SK-N-SH treated with all-trans-retinoic acid at 6 μM for 48 hours (cell line): ENCODE measurements at regions not wholly inside any gene's neighbourhood (a gene's known extent, or its start where the extent isn't known, plus 50 kb on each side); places are given as distances from the start of the nearest gene placed in this dataset.
A peak's percentile ranks its signal among the peaks of the same experiment; 100 is the strongest.

Source experiments
- ATAC-seq: fragments of 200-7000 bp; cut with Tn5 transposase; 3 replicates; pipeline ENCODE4 v1.9.1; 2020; ENCODE audit warnings: mild to moderate bottlenecking, moderate library complexity
- ARNTL ChIP-seq: fragments of 450-650 bp; formaldehyde crosslinking; IDR thresholded peaks from 2 replicates; pipeline ENCODE4 v1.5.0; 2020; ENCODE audit warnings: low read depth, mild to moderate bottlenecking, moderate library complexity, borderline replicate concordance
- BACH2 ChIP-seq: fragments of 250-450 bp; sonication (Bioruptor Pico); IDR thresholded peaks from 2 replicates; pipeline ENCODE4 v1.9.0; 2021; ENCODE audit warnings: mild to moderate bottlenecking, borderline replicate concordance
- CSDC2 ChIP-seq: fragments of 250-450 bp; sonication (Bioruptor Pico); IDR thresholded peaks from 2 replicates; pipeline ENCODE4 v1.5.0; 2020; ENCODE audit warnings: mild to moderate bottlenecking, moderate library complexity
- ESRRG ChIP-seq: fragments of 250-450 bp; sonication (Bioruptor Pico); IDR thresholded peaks from 2 replicates; pipeline ENCODE4 v1.6.1; 2021; ENCODE audit warnings: mild to moderate bottlenecking
- GLIS3 ChIP-seq: fragments of 250-450 bp; sonication (Bioruptor Pico); IDR thresholded peaks from 2 replicates; pipeline ENCODE4 v1.5.0; 2020; ENCODE audit warnings: mild to moderate bottlenecking, moderate library complexity
- ISL1 ChIP-seq: fragments of 250-450 bp; sonication (Bioruptor Pico); IDR thresholded peaks from 2 replicates; pipeline ENCODE4 v2.1.2; 2022; ENCODE audit warnings: mild to moderate bottlenecking, moderate library complexity
- OSR1 ChIP-seq: fragments of 250-450 bp; sonication (Bioruptor Pico); IDR thresholded peaks from 2 replicates; pipeline ENCODE4 v1.8.0; 2022; ENCODE audit warnings: moderate library complexity, mild to moderate bottlenecking, inconsistent platforms
- PPARA ChIP-seq: fragments of 250-450 bp; sonication (Bioruptor Pico); IDR thresholded peaks from 2 replicates; pipeline ENCODE4 v1.5.0; 2020; ENCODE audit warnings: mild to moderate bottlenecking, borderline replicate concordance
- RARB ChIP-seq: fragments of 250-450 bp; sonication (Bioruptor Pico); IDR thresholded peaks from 2 replicates; pipeline ENCODE4 v1.8.0; 2021; ENCODE audit warnings: mild to moderate bottlenecking, moderate library complexity
- SNAI2 ChIP-seq: fragments of 250-450 bp; sonication (Bioruptor Pico); IDR thresholded peaks from 2 replicates; pipeline ENCODE4 v1.5.0; 2020; ENCODE audit warnings: mild to moderate bottlenecking, moderate library complexity
- TCF4 ChIP-seq: fragments of 250-450 bp; sonication (Bioruptor Pico); IDR thresholded peaks from 2 replicates; pipeline ENCODE4 v1.8.0; 2021; ENCODE audit warnings: mild to moderate bottlenecking, moderate library complexity, borderline replicate concordance
- TOX ChIP-seq: fragments of 250-450 bp; sonication (Bioruptor Pico); IDR thresholded peaks from 2 replicates; pipeline ENCODE4 v1.8.0; 2021; ENCODE audit warnings: mild to moderate bottlenecking, moderate library complexity, borderline replicate concordance
- ZC3H10 ChIP-seq: fragments of 250-450 bp; sonication (Bioruptor Pico); IDR thresholded peaks from 2 replicates; pipeline ENCODE4 v1.5.1; 2021; ENCODE audit warnings: mild to moderate bottlenecking, moderate library complexity
- ZFP3 ChIP-seq: fragments of 250-450 bp; sonication (Bioruptor Pico); IDR thresholded peaks from 2 replicates; pipeline ENCODE4 v1.5.0; 2020; ENCODE audit warnings: mild to moderate bottlenecking, moderate library complexity
- ZFP30 ChIP-seq: fragments of 450-650 bp; formaldehyde crosslinking; IDR thresholded peaks from 2 replicates; pipeline ENCODE4 v1.5.0; 2022; ENCODE audit warnings: mild to moderate bottlenecking, moderate library complexity
- ZNF565 ChIP-seq: fragments of 450-650 bp; formaldehyde crosslinking; conservative IDR thresholded peaks from 2 replicates; pipeline ENCODE4 v1.5.0; 2020; ENCODE audit warnings: low read depth, mild to moderate bottlenecking, moderate library complexity
- ZNF70 ChIP-seq: fragments of 450-650 bp; formaldehyde crosslinking; IDR thresholded peaks from 2 replicates; pipeline ENCODE4 v1.5.0; 2020; ENCODE audit warnings: mild to moderate bottlenecking, moderate library complexity
- ZNF8 ChIP-seq: fragments of 450-650 bp; formaldehyde crosslinking; IDR thresholded peaks from 2 replicates; pipeline ENCODE4 v1.5.0; 2020; ENCODE audit warnings: mild to moderate bottlenecking, moderate library complexity
- TF ChIP-seq, protein P1 (sequence below): fragments of 250-450 bp; sonication (Bioruptor Pico); IDR thresholded peaks from 2 replicates; pipeline ENCODE4 v1.5.0; 2020; ENCODE audit warnings: mild to moderate bottlenecking, moderate library complexity
- TF ChIP-seq, protein P2 (sequence below): fragments of 250-450 bp; sonication (Bioruptor Pico); IDR thresholded peaks from 2 replicates; pipeline ENCODE4 v1.8.0; 2021; ENCODE audit warnings: low read depth, mild to moderate bottlenecking, moderate library complexity, borderline replicate concordance
- TF ChIP-seq, protein P3 (sequence below): fragments of 250-450 bp; sonication (Bioruptor Pico); IDR thresholded peaks from 2 replicates; pipeline ENCODE4 v1.5.1; 2021; ENCODE audit warnings: mild to moderate bottlenecking, moderate library complexity
- TF ChIP-seq, protein P4 (sequence below): fragments of 250-450 bp; sonication (Bioruptor Pico); IDR thresholded peaks from 2 replicates; pipeline ENCODE4 v1.8.0; 2020; ENCODE audit warnings: mild to moderate bottlenecking, moderate library complexity, borderline replicate concordance

DNA sequence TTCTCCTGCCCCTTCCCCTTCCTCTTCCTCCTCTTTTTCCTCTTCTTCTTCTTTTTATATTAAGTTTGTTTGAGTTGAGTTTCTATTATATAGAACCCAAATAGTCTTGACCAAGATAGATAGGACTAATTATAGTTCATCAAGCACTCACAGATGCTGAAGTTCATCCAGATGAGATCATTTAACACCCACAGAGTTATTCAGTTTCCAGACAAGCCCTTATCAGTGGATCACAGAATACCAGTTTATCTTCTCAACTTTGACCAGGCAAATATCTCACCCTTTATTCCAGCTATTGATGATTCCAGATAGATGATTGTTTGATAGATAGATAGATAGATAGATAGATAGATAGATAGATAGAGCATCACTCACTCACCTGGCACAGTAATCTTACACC, 87.5 kb downstream of the AXIN2 start (continued):
- TF ChIP-seq, protein P1, sequence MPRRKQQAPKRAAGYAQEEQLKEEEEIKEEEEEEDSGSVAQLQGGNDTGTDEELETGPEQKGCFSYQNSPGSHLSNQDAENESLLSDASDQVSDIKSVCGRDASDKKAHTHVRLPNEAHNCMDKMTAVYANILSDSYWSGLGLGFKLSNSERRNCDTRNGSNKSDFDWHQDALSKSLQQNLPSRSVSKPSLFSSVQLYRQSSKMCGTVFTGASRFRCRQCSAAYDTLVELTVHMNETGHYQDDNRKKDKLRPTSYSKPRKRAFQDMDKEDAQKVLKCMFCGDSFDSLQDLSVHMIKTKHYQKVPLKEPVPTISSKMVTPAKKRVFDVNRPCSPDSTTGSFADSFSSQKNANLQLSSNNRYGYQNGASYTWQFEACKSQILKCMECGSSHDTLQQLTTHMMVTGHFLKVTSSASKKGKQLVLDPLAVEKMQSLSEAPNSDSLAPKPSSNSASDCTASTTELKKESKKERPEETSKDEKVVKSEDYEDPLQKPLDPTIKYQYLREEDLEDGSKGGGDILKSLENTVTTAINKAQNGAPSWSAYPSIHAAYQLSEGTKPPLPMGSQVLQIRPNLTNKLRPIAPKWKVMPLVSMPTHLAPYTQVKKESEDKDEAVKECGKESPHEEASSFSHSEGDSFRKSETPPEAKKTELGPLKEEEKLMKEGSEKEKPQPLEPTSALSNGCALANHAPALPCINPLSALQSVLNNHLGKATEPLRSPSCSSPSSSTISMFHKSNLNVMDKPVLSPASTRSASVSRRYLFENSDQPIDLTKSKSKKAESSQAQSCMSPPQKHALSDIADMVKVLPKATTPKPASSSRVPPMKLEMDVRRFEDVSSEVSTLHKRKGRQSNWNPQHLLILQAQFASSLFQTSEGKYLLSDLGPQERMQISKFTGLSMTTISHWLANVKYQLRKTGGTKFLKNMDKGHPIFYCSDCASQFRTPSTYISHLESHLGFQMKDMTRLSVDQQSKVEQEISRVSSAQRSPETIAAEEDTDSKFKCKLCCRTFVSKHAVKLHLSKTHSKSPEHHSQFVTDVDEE = no peak
- TF ChIP-seq ZNF8 (CRISPR knock-in tag) (no peak), ISL1 (CRISPR knock-in tag) (no peak), BACH2 (CRISPR knock-in tag) (no peak)
- TF ChIP-seq, all 23 proteins: peak for 0

DNA sequence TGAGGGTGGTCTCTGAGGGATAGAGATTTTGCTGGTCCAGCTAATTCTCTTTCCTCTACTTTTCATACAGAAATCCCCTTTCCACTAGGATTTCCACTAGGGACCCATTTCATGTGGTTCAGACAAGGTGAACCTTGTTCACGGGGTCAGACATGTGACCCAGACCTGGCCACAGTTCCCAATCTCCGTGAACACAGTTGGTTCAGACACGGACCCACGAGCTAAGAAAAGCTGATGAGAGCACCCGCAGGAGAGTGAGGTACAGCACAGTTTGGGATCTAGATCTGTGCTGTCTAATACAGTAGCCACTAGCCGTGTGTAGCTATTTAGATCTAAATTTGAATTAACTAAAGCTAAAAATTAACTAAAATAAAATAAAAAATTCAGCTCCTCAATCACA, 88.1 kb downstream of the AXIN2 start:
- ATAC-seq = no peak
- TF ChIP-seq TOX (CRISPR knock-in tag) (no peak), CSDC2 (CRISPR knock-in tag) (no peak), TCF4 (CRISPR knock-in tag) (no peak), ZNF565 (CRISPR knock-in tag) (no peak), ZFP30 (CRISPR knock-in tag) (no peak), ZC3H10 (CRISPR knock-in tag) (no peak), OSR1 (no peak), ESRRG (CRISPR knock-in tag) (no peak), ZNF70 (CRISPR knock-in tag) (no peak), ZFP3 (CRISPR knock-in tag) (no peak), ZNF8 (CRISPR knock-in tag) (no peak), PPARA (CRISPR knock-in tag) (no peak)
- TF ChIP-seq, protein P1 = no peak
- TF ChIP-seq, protein P2, sequence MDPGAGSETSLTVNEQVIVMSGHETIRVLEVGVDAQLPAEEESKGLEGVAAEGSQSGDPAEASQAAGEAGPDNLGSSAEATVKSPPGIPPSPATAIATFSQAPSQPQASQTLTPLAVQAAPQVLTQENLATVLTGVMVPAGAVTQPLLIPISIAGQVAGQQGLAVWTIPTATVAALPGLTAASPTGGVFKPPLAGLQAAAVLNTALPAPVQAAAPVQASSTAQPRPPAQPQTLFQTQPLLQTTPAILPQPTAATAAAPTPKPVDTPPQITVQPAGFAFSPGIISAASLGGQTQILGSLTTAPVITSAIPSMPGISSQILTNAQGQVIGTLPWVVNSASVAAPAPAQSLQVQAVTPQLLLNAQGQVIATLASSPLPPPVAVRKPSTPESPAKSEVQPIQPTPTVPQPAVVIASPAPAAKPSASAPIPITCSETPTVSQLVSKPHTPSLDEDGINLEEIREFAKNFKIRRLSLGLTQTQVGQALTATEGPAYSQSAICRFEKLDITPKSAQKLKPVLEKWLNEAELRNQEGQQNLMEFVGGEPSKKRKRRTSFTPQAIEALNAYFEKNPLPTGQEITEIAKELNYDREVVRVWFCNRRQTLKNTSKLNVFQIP (CRISPR knock-in tag) = no peak

DNA sequence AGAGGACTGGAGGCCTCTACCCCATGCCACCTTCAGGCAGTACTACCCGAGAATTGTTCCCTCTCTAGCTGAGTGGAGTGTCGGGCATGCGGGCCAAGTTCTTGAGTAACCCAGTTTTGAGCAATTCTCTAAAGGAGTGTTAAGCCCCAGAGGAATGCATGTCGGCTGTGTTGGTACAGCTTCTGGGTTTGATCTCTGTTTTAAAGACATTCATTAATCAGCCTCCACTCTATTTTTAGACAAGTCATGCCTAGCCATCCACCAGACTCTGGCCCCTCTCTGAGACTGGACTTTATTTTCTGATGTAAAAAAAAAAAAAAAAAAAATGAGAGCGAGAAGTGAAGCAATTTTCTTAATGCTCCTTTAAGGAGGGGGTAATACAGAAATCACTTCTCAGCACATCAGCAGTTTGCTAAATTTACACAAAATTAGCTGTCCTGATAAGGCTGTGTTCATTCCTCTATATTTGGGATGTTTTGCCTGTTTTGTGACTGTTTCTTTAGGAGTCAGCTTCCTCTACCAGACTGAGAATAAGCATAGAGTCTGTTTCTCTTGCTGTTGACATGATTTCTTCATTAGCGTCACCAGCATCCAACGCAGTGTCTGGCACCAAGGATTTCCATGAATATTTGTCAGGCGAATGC, 88.7 kb downstream of the AXIN2 start:
- peak; percentile 22; the same call in 1 of the 3 replicates for ATAC-seq
- TF ChIP-seq SNAI2 (CRISPR knock-in tag) (no peak), ARNTL (CRISPR knock-in tag) (no peak), BACH2 (CRISPR knock-in tag) (no peak), ZNF8 (CRISPR knock-in tag) (no peak), ZC3H10 (CRISPR knock-in tag) (no peak), ZFP3 (CRISPR knock-in tag) (no peak), ZNF565 (CRISPR knock-in tag) (no peak), RARB (CRISPR knock-in tag) (no peak), TOX (CRISPR knock-in tag) (no peak), ZNF70 (CRISPR knock-in tag) (no peak), GLIS3 (CRISPR knock-in tag) (no peak), ESRRG (CRISPR knock-in tag) (no peak), CSDC2 (CRISPR knock-in tag) (no peak)
- TF ChIP-seq, protein P3, sequence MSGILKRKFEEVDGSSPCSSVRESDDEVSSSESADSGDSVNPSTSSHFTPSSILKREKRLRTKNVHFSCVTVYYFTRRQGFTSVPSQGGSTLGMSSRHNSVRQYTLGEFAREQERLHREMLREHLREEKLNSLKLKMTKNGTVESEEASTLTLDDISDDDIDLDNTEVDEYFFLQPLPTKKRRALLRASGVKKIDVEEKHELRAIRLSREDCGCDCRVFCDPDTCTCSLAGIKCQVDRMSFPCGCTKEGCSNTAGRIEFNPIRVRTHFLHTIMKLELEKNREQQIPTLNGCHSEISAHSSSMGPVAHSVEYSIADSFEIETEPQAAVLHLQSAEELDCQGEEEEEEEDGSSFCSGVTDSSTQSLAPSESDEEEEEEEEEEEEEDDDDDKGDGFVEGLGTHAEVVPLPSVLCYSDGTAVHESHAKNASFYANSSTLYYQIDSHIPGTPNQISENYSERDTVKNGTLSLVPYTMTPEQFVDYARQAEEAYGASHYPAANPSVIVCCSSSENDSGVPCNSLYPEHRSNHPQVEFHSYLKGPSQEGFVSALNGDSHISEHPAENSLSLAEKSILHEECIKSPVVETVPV (CRISPR knock-in tag) = no peak
- TF ChIP-seq, protein P1 = no peak
- TF ChIP-seq, protein P4, sequence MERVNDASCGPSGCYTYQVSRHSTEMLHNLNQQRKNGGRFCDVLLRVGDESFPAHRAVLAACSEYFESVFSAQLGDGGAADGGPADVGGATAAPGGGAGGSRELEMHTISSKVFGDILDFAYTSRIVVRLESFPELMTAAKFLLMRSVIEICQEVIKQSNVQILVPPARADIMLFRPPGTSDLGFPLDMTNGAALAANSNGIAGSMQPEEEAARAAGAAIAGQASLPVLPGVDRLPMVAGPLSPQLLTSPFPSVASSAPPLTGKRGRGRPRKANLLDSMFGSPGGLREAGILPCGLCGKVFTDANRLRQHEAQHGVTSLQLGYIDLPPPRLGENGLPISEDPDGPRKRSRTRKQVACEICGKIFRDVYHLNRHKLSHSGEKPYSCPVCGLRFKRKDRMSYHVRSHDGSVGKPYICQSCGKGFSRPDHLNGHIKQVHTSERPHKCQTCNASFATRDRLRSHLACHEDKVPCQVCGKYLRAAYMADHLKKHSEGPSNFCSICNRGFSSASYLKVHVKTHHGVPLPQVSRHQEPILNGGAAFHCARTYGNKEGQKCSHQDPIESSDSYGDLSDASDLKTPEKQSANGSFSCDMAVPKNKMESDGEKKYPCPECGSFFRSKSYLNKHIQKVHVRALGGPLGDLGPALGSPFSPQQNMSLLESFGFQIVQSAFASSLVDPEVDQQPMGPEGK (CRISPR knock-in tag) = no peak
- TF ChIP-seq, all 23 proteins: peak for 0
